ENCODE measurements at regions not wholly inside any gene's neighbourhood (a gene's known extent, or its start where the extent isn't known, plus 50 kb on each side); places are given as distances from the start of the nearest gene placed in this dataset.
"Not testable (repeated sequence)": the region's sequence is repeated elsewhere in the genome, so short reads cannot be mapped to it uniquely, and the experiment has no call there.

GRCh38 chr14:71764701-71765382, 167.4 kb upstream of the RGS6 start:
- H3K27me3 ChIP-seq (ENCODE audit: insufficient read depth, poor library complexity, severe bottlenecking) = no peaks in the 10 kb centered on the region
- H3K27ac ChIP-seq (replicated peaks) = no peak overlapping the region
- TF ChIP-seq POLR2AphosphoS5 (IDR thresholded peaks at IDR 0.05; ENCODE audit: low read depth) = no peak
- no peak for TF ChIP-seq CTCF (IDR thresholded peaks at IDR 0.05; ENCODE audit: insufficient read depth, low read length)
- TF ChIP-seq SPI1 (IDR thresholded peaks at IDR 0.05; ENCODE audit: borderline replicate concordance, low read depth) = no peak
- TF ChIP-seq GABPA (IDR thresholded peaks at IDR 0.05; ENCODE audit: low read depth) = no peak
- TF ChIP-seq REST (IDR thresholded peaks at IDR 0.05; ENCODE audit: insufficient replicate concordance, low read depth) = no peak
- DNase-seq (ENCODE audit: low read depth in 1 of 2, low spot score in 1 of 2) = no peak
- no peak overlapping the region for H3K4me3 ChIP-seq (replicated peaks; ENCODE audit: insufficient read depth, low read length)

- TF ChIP-seq REST (IDR thresholded peaks at IDR 0.05; ENCODE audit: insufficient replicate concordance, low read depth) (no peak), GABPA (IDR thresholded peaks at IDR 0.05; ENCODE audit: low read depth) (no peak), CTCF (IDR thresholded peaks at IDR 0.05; ENCODE audit: insufficient read depth, low read length) (no peak), POLR2AphosphoS5 (IDR thresholded peaks at IDR 0.05; ENCODE audit: low read depth) (no peak), SPI1 (IDR thresholded peaks at IDR 0.05; ENCODE audit: borderline replicate concordance, low read depth) (no peak)
- Histone ChIP-seq H3K27me3 (ENCODE audit: insufficient read depth, poor library complexity, severe bottlenecking) (no peaks in the 10 kb centered on the region), H3K4me3 (replicated peaks; ENCODE audit: insufficient read depth, low read length) (no peak overlapping the region), H3K27ac (replicated peaks) (no peak overlapping the region)
- DNase-seq (ENCODE audit: low read depth in 1 of 2, low spot score in 1 of 2) = no peak
Measured at GRCh38 chr14:71765505-71765904, 166.7 kb upstream of the RGS6 start.

- DNase-seq (ENCODE audit: low read depth in 1 of 2, low spot score in 1 of 2) = no peak
- no peaks in the 10 kb centered on the region for H3K27me3 ChIP-seq (ENCODE audit: insufficient read depth, poor library complexity, severe bottlenecking)
- H3K4me3 ChIP-seq (replicated peaks; ENCODE audit: insufficient read depth, low read length) = no peak overlapping the region
- TF ChIP-seq POLR2AphosphoS5 (IDR thresholded peaks at IDR 0.05; ENCODE audit: low read depth) (no peak), GABPA (IDR thresholded peaks at IDR 0.05; ENCODE audit: low read depth) (no peak), SPI1 (IDR thresholded peaks at IDR 0.05; ENCODE audit: borderline replicate concordance, low read depth) (no peak), CTCF (IDR thresholded peaks at IDR 0.05; ENCODE audit: insufficient read depth, low read length) (no peak), REST (IDR thresholded peaks at IDR 0.05; ENCODE audit: insufficient replicate concordance, low read depth) (no peak)
- no peak overlapping the region for H3K27ac ChIP-seq (replicated peaks)
Measured at GRCh38 chr14:71770431-71770830, 161.8 kb upstream of the RGS6 start.

GRCh38 chr14:71771421-71771820, 160.8 kb upstream of the RGS6 start:
- not testable (repeated sequence) for H3K4me3 ChIP-seq (replicated peaks; ENCODE audit: insufficient read depth, low read length); H3K27me3 ChIP-seq (ENCODE audit: insufficient read depth, poor library complexity, severe bottlenecking); H3K27ac ChIP-seq (replicated peaks); DNase-seq (ENCODE audit: low read depth in 1 of 2, low spot score in 1 of 2)

- not testable (repeated sequence) for DNase-seq (ENCODE audit: low read depth in 1 of 2, low spot score in 1 of 2); H3K4me3 ChIP-seq (replicated peaks; ENCODE audit: insufficient read depth, low read length); H3K27ac ChIP-seq (replicated peaks); H3K27me3 ChIP-seq (ENCODE audit: insufficient read depth, poor library complexity, severe bottlenecking)
Measured at GRCh38 chr14:71771996-71772395, 160.2 kb upstream of the RGS6 start.
